Adrenal gland (tissue), 5 donors: ENCODE measurements at regions not wholly inside any gene's neighbourhood (a gene's known extent, or its start where the extent isn't known, plus 50 kb on each side); places are given as distances from the start of the nearest gene placed in this dataset.
"Not testable (repeated sequence)": the region's sequence is repeated elsewhere in the genome, so short reads cannot be mapped to it uniquely, and the experiment has no call there.

Source experiments
- POLR2A ChIP-seq, 2 donors: fragments of 450-650 bp; IDR thresholded peaks; one replicate each; pipeline ENCODE4 v1.6.1; 2017; ENCODE audit warnings: antibody characterized with exemption in 2 of 2, mild to moderate bottlenecking in 2 of 2, moderate library complexity in 1 of 2
- TF ChIP-seq, protein P1 (sequence below), 6 experiments: fragments of 450-650 bp in 4 of 6; fragments of 200-600 bp in 2 of 6; sonication (generic) in 1 of 6; IDR thresholded peaks; 1 replicate in 5 of 6; 2 replicates in 1 of 6; pipeline versions ENCODE4 v1.5.1 to v1.8.0; 2016 to 2021; ENCODE audit warnings: antibody characterized with exemption in 6 of 6, mild to moderate bottlenecking in 2 of 6, moderate library complexity in 1 of 6
- donor health status: DM: no; HTN: no; CAD: no.

DNA sequence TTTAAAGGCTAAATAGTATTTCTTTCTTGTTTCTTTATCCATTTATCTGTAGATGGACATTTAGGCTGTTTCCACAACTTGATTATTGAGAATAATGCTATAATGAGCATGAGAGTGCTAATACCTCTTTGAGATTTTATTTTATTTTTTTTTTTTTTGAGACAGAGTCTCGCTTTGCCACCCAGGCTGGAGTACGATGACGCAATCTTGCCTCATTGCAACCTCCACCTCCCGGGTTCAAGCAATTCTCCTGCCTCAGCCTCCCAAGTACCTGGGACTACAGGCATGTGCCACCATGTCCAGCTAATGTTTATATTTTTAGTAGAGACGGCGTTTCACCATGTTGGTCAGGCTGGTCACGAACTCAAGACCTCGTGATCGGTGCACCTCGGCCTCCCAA lies 366.5 kb upstream of the PODXL start:
- TF ChIP-seq, protein P1, sequence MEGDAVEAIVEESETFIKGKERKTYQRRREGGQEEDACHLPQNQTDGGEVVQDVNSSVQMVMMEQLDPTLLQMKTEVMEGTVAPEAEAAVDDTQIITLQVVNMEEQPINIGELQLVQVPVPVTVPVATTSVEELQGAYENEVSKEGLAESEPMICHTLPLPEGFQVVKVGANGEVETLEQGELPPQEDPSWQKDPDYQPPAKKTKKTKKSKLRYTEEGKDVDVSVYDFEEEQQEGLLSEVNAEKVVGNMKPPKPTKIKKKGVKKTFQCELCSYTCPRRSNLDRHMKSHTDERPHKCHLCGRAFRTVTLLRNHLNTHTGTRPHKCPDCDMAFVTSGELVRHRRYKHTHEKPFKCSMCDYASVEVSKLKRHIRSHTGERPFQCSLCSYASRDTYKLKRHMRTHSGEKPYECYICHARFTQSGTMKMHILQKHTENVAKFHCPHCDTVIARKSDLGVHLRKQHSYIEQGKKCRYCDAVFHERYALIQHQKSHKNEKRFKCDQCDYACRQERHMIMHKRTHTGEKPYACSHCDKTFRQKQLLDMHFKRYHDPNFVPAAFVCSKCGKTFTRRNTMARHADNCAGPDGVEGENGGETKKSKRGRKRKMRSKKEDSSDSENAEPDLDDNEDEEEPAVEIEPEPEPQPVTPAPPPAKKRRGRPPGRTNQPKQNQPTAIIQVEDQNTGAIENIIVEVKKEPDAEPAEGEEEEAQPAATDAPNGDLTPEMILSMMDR (IDR thresholded peaks at IDR 0.05) = not testable (repeated sequence)
- not testable (repeated sequence) for TF ChIP-seq POLR2A (IDR thresholded peaks at IDR 0.05)
